HEK293T (cell line): ENCODE measurements at regions not wholly inside any gene's neighbourhood (a gene's known extent, or its start where the extent isn't known, plus 50 kb on each side); places are given as distances from the start of the nearest gene placed in this dataset.

ENCODE experiments used
- ARNT ChIP-seq: fragments of 450-650 bp; IDR thresholded peaks from 2 replicates; pipeline ENCODE4 v1.6.1; 2017; ENCODE audit warnings: mild to moderate bottlenecking
- BHLHE40 ChIP-seq: fragments of 450-650 bp; IDR thresholded peaks from 2 replicates; pipeline ENCODE4 v1.6.1; 2016; ENCODE audit warnings: mild to moderate bottlenecking, moderate library complexity, borderline replicate concordance
- CTBP1 ChIP-seq: fragments of 450-650 bp; IDR thresholded peaks from 2 replicates; pipeline ENCODE4 v1.6.1; 2016; ENCODE audit warnings: borderline replicate concordance
- ELF4 ChIP-seq: fragments of 450-650 bp; IDR thresholded peaks from 2 replicates; pipeline ENCODE4 v1.6.1; 2017; ENCODE audit warnings: antibody characterized with exemption
- FOXA1 ChIP-seq: fragments of 450-650 bp; IDR thresholded peaks from 2 replicates; pipeline ENCODE4 v1.6.1; 2016; ENCODE audit warnings: mild to moderate bottlenecking
- FOXK2 ChIP-seq: fragments of 450-650 bp; IDR thresholded peaks from 2 replicates; pipeline ENCODE4 v1.6.1; 2016; ENCODE audit warnings: mild to moderate bottlenecking
- FOXM1 ChIP-seq: fragments of 450-650 bp; IDR thresholded peaks from 2 replicates; pipeline ENCODE4 v1.6.1; 2017; ENCODE audit warnings: mild to moderate bottlenecking, borderline replicate concordance
- HDGF ChIP-seq: fragments of 450-650 bp; IDR thresholded peaks from 2 replicates; pipeline ENCODE4 v1.6.1; 2017; ENCODE audit warnings: antibody characterized with exemption, borderline replicate concordance
- LEF1 ChIP-seq: fragments of 450-650 bp; IDR thresholded peaks from 2 replicates; pipeline ENCODE4 v1.6.1; 2017; ENCODE audit warnings: mild to moderate bottlenecking, borderline replicate concordance
- PKNOX1 ChIP-seq: fragments of 450-650 bp; IDR thresholded peaks from 2 replicates; pipeline ENCODE4 v1.6.1; 2016
- SP1 ChIP-seq: fragments of 450-650 bp; IDR thresholded peaks from 2 replicates; pipeline ENCODE4 v1.6.1; 2017
- SUZ12 ChIP-seq: fragments of 450-650 bp; IDR thresholded peaks from 2 replicates; pipeline ENCODE4 v1.6.1; 2016; ENCODE audit warnings: mild to moderate bottlenecking
- TARDBP ChIP-seq: fragments of 450-650 bp; IDR thresholded peaks from 2 replicates; pipeline ENCODE4 v1.6.1; 2016
- ZNF384 ChIP-seq: fragments of 450-650 bp; IDR thresholded peaks from 2 replicates; pipeline ENCODE4 v1.6.1; 2016

GRCh38 chr5:54689411-54690251 is 172.1 kb downstream of the SNX18 start:
- TF ChIP-seq BHLHE40 (no peak), HDGF (no peak), PKNOX1 (no peak), SP1 (no peak), FOXA1 (no peak), TARDBP (no peak), ZNF384 (no peak), SUZ12 (no peak), ELF4 (no peak), FOXM1 (no peak), CTBP1 (no peak), ARNT (no peak), FOXK2 (no peak), LEF1 (no peak)
